GM06990 (cell line): ENCODE measurements at regions not wholly inside any gene's neighbourhood (a gene's known extent, or its start where the extent isn't known, plus 50 kb on each side); places are given as distances from the start of the nearest gene placed in this dataset.
A peak's percentile ranks its signal among the peaks of the same experiment; 100 is the strongest.
"Not testable (repeated sequence)": the region's sequence is repeated elsewhere in the genome, so short reads cannot be mapped to it uniquely, and the experiment has no call there.

Experiments used
- DNase-seq: peaks from one replicate; pipeline ENCODE4 v3.0.0-alpha.2; 2011; ENCODE audit not compliant: insufficient read length; ENCODE audit errors: extremely low read depth
- H3K27me3 ChIP-seq: replicated peaks from 2 replicates; pipeline ENCODE4 v1.6.0; 2011; ENCODE audit warnings: low read length; ENCODE audit not compliant: control insufficient read depth, insufficient read depth
- H3K36me3 ChIP-seq: 2 replicates; pipeline ENCODE4 v1.5.1; 2011; ENCODE audit warnings: low read length; ENCODE audit not compliant: control insufficient read depth, insufficient read depth
- H3K4me3 ChIP-seq: replicated peaks from 2 replicates; pipeline ENCODE4 v1.5.1; 2011; ENCODE audit warnings: low read depth, mild to moderate bottlenecking, control low read depth, low read length
- TF ChIP-seq, protein P1 (sequence below): IDR thresholded peaks from 2 replicates; pipeline ENCODE4 v1.5.1; 2011; ENCODE audit warnings: low read length, control low read depth, mild to moderate bottlenecking, inconsistent platforms; ENCODE audit not compliant: insufficient read depth, poor library complexity, severe bottlenecking

DNA sequence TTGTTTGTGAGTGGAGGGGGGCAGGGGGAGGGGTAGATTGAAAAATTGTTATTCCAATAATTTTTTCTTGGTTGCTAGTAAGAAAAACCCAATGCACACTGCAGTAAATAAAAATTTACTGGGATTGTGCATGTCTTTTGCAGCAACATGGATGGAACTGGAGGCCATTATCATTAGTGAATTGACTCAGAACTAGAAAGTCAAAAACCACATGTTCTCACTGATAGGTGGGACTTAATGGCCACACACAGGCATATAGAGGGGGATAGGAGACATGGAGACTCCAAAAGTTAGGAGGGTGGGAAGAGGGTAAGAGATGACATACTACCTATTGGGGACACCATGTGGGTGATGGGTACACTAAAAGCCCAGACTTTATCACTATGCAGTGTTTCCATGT lies 67.2 kb downstream of the BUB3 start:
- H3K27me3 ChIP-seq, result no peaks in the 10 kb centered on the region
- H3K4me3 ChIP-seq, result no peak overlapping the region
- DNase-seq, result no peak
- TF ChIP-seq, protein P1, sequence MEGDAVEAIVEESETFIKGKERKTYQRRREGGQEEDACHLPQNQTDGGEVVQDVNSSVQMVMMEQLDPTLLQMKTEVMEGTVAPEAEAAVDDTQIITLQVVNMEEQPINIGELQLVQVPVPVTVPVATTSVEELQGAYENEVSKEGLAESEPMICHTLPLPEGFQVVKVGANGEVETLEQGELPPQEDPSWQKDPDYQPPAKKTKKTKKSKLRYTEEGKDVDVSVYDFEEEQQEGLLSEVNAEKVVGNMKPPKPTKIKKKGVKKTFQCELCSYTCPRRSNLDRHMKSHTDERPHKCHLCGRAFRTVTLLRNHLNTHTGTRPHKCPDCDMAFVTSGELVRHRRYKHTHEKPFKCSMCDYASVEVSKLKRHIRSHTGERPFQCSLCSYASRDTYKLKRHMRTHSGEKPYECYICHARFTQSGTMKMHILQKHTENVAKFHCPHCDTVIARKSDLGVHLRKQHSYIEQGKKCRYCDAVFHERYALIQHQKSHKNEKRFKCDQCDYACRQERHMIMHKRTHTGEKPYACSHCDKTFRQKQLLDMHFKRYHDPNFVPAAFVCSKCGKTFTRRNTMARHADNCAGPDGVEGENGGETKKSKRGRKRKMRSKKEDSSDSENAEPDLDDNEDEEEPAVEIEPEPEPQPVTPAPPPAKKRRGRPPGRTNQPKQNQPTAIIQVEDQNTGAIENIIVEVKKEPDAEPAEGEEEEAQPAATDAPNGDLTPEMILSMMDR, result no peak
- H3K36me3 ChIP-seq, result no peaks in the 10 kb centered on the region

GRCh38 chr10:123222832-123223231 lies 68.6 kb downstream of the BUB3 start:
- Histone ChIP-seq H3K27me3 (no peaks in the 10 kb centered on the region), H3K4me3 (no peak overlapping the region), H3K36me3 (no peaks in the 10 kb centered on the region)
- TF ChIP-seq, protein P1, result no peak
- DNase-seq, result no peak

DNA sequence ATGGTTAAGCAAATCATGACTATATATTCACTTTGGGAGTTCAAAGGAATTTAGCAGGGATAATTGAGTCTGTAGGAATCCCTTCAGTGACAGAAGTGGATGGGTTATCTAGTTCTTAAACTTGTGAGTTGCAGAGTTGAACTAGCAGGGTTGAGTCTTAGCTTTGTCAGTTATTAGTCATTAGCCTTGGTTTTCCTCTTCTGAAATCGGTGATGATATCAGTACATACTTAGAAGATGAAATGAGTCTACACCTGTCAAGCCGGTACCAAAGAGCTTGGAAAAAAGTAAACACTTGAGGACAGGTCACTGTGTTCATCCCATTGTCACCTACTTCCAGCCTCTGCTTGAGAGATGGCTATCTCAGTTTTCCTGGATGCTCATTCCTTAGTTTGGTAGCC lies 73.5 kb downstream of the BUB3 start:
- no peaks in the 10 kb centered on the region for H3K27me3 ChIP-seq
- H3K4me3 ChIP-seq, result no peak overlapping the region
- H3K36me3 ChIP-seq, result no peaks in the 10 kb centered on the region
- DNase-seq, result no peak
- TF ChIP-seq, protein P1, result no peak

DNA sequence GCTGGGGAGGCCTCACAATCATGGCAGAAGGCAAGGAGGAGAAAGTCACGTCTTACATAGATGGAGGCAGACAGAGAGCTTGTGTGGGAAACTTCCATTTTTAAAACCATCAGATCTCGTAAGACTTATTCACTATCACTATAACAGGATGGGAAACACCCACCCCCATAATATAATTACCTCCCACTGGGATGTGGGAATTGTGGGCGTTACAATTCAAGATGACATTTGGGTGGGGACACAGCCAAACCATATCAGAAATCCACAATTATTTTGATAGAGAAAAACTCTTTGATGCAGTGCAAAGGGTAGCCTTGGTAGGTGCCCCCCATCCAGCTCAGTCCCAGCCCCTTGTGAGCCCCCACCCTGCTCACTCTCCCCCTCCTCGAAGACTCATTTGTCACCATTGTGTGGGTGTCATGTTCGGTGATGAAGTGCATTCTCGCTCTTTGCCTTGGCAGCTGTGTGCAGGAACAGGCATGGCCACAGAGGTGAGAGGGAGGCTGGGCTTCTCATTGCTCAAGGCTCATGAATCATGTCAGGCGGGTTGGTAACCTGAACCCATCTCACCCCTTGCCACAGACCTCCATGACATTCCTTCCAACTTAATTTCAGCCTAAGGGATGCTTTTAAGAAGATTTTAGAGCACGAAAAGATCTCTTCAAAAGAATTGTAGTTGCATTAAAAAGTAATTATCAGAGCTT lies 75.9 kb downstream of the BUB3 start:
- TF ChIP-seq, protein P1, result no peak
- H3K4me3 ChIP-seq, result no peak overlapping the region
- H3K36me3 ChIP-seq, result no peaks in the 10 kb centered on the region

GRCh38 chr10:123232879-123233278 lies 78.7 kb downstream of the BUB3 start:
- not testable (repeated sequence) for DNase-seq, H3K36me3 ChIP-seq

More for the DNA sequence above, 75.9 kb downstream of the BUB3 start:
- DNase-seq, result no peak
- H3K27me3 ChIP-seq, result no peaks in the 10 kb centered on the region

GRCh38 chr10:123235014-123235413 lies 80.8 kb downstream of the BUB3 start:
- not testable (repeated sequence) for H3K36me3 ChIP-seq

More at GRCh38 chr10:123232879-123233278, 78.7 kb downstream of the BUB3 start:
- not testable (repeated sequence) for H3K4me3 ChIP-seq, H3K27me3 ChIP-seq

DNA sequence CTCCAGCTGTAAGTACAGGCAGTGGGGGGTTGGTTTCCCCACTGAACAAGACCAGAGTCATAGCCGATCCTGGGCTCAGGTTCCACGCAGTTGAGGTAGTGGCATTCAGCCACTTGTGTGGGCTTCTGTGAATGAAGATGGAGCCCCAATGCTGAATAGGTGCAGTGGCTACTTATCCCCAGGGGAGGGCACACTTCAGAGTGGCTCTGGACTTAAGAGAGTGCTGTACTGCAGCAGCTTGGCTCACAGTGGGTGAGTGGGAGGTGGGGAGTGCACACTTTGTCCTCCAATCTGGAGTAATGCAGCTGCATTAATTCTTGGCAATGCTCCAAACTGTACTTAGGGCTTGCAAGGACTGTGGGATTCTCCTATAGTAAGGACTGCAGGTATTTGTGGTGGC lies 81.9 kb downstream of the BUB3 start:
- no peaks in the 10 kb centered on the region for H3K27me3 ChIP-seq
- DNase-seq, result peak; percentile 16
- TF ChIP-seq, protein P1, result peak; percentile 27
- H3K36me3 ChIP-seq, result no peaks in the 10 kb centered on the region
- no peak overlapping the region for H3K4me3 ChIP-seq

More at GRCh38 chr10:123235014-123235413, 80.8 kb downstream of the BUB3 start:
- not testable (repeated sequence) for H3K4me3 ChIP-seq, H3K27me3 ChIP-seq, DNase-seq
